GM18867 (cell line): ENCODE measurements at regions not wholly inside any gene's neighbourhood (a gene's known extent, or its start where the extent isn't known, plus 50 kb on each side); places are given as distances from the start of the nearest gene placed in this dataset.
"Not testable (repeated sequence)": the region's sequence is repeated elsewhere in the genome, so short reads cannot be mapped to it uniquely, and the experiment has no call there.

ENCODE experiments used
- ATAC-seq: cut with Tn5 transposase; IDR thresholded peaks from one replicate; pipeline ENCODE4 v1.9.1; 2021; ENCODE audit warnings: mild to moderate bottlenecking, moderate library complexity; ENCODE audit not compliant: unreplicated experiment

GRCh38 chr10:130497056-130498010 is 361.1 kb downstream of the GLRX3 start:
- no peak for ATAC-seq

GRCh38 chr10:130498042-130498441 is 361.9 kb downstream of the GLRX3 start:
- ATAC-seq, result no peak

GRCh38 chr10:130498934-130499333 is 362.7 kb downstream of the GLRX3 start:
- ATAC-seq, result no peak

GRCh38 chr10:130499541-130499940 is 363.4 kb downstream of the GLRX3 start:
- no peak for ATAC-seq

GRCh38 chr10:130500261-130501000 is 364.2 kb downstream of the GLRX3 start:
- no peak for ATAC-seq

- no peak for ATAC-seq
These were observed 371.3 kb downstream of the GLRX3 start for GRCh38 chr10:130507461-130507860.

- ATAC-seq, result no peak
These were observed 373.9 kb downstream of the GLRX3 start for GRCh38 chr10:130509881-130510689.

- ATAC-seq, result no peak
These were observed 374.6 kb downstream of the GLRX3 start for GRCh38 chr10:130510755-130511154.

- no peak for ATAC-seq
These were observed 375.6 kb downstream of the GLRX3 start for GRCh38 chr10:130511766-130512165.

GRCh38 chr10:130512936-130513335 is 376.7 kb downstream of the GLRX3 start:
- no peak for ATAC-seq

GRCh38 chr10:130513686-130514476 is 377.7 kb downstream of the GLRX3 start:
- no peak for ATAC-seq

- ATAC-seq, result no peak
These were observed 379.5 kb downstream of the GLRX3 start for GRCh38 chr10:130515670-130516069.

- ATAC-seq, result no peak
These were observed 380.0 kb downstream of the GLRX3 start for GRCh38 chr10:130516141-130516735.

- not testable (repeated sequence) for ATAC-seq
These were observed 382.7 kb downstream of the GLRX3 start for GRCh38 chr10:130518921-130519320.

GRCh38 chr10:130519791-130520190 is 383.6 kb downstream of the GLRX3 start:
- ATAC-seq, result no peak

- no peak for ATAC-seq
These were observed 395.1 kb downstream of the GLRX3 start for GRCh38 chr10:130531312-130531711.

- ATAC-seq, result no peak
These were observed 404.9 kb downstream of the GLRX3 start for GRCh38 chr10:130541090-130541489.

GRCh38 chr10:130542761-130543160 is 406.6 kb downstream of the GLRX3 start:
- no peak for ATAC-seq

GRCh38 chr10:130543794-130544193 is 407.6 kb downstream of the GLRX3 start:
- ATAC-seq, result no peak

- ATAC-seq, result no peak
These were observed 408.9 kb downstream of the GLRX3 start for GRCh38 chr10:130545122-130545521.
